Lower leg skin (tissue), 3 donors: ENCODE measurements at regions not wholly inside any gene's neighbourhood (a gene's known extent, or its start where the extent isn't known, plus 50 kb on each side); places are given as distances from the start of the nearest gene placed in this dataset.

Source experiments
- CTCF ChIP-seq, 3 donors: fragments of 450-650 bp; IDR thresholded peaks; one replicate each; pipeline ENCODE4 v1.5.1; 2016; ENCODE audit warnings: antibody characterized with exemption in 3 of 3, mild to moderate bottlenecking in 3 of 3, moderate library complexity in 2 of 3
- POLR2A ChIP-seq, 2 donors: fragments of 450-650 bp; IDR thresholded peaks; one replicate each; pipeline ENCODE4 v1.6.1; 2016 to 2017; ENCODE audit warnings: antibody characterized with exemption in 2 of 2, mild to moderate bottlenecking in 1 of 2, moderate library complexity in 1 of 2

GRCh38 chr13:78722700-78723099 lies 63.7 kb upstream of the OBI1 start:
- TF ChIP-seq CTCF (IDR thresholded peaks at IDR 0.05) (no peak), POLR2A (IDR thresholded peaks at IDR 0.05) (no peak)
